ENCODE measurements at regions not wholly inside any gene's neighbourhood (a gene's known extent, or its start where the extent isn't known, plus 50 kb on each side); places are given as distances from the start of the nearest gene placed in this dataset.
A peak's percentile ranks its signal among the peaks of the same experiment; 100 is the strongest.

DNA sequence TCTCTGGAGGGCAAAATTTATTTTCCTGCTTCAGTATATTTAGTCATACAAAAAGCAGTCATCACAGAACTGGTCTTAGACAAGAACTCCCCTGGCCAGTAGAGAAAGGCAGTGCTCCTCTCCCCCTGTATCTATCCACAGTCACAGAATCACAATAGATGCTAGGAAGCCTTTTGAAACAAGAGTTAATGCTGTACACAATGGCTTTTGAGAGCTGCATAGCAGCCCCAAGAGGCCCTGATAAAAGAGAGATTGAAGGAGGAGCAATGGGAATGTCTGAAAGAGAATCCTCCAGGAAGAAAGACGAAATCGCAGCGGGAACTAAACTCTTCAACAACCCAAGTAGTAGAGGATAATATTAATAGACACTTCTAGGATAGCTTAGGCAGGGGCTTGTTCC is 330.2 kb downstream of the RBM43 start:
- DNase-seq (no peak), ATAC-seq (no peak)
- intact Hi-C loops (cut with DNase I): no loop called here

DNA sequence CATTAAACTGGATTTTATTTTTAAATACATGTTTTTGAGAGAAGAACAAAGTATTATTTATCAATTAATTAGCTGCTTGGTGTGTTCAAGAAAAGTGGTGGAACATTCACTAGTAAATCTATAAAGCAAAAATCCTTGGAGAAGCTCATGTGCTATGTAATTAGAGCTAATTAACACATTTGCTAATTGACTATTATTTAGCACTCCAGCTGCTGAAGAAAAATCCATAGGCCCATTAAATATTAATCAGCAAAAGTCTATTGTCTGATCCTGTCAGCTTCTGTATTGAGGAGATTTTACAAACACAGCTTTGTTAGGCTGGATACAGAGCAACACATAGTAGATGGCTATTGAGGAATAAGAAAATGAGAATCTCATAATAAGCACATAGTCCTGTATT is 336.1 kb downstream of the RBM43 start:
- intact Hi-C loops (cut with DNase I): no loop called here
- DNase-seq: no peak
- ATAC-seq: no peak

GRCh38 chr2:150924878-150925277 is 336.8 kb downstream of the RBM43 start:
- no peak for ATAC-seq
- intact Hi-C loops (cut with DNase I): no loop called here
- no peak for DNase-seq

DNA sequence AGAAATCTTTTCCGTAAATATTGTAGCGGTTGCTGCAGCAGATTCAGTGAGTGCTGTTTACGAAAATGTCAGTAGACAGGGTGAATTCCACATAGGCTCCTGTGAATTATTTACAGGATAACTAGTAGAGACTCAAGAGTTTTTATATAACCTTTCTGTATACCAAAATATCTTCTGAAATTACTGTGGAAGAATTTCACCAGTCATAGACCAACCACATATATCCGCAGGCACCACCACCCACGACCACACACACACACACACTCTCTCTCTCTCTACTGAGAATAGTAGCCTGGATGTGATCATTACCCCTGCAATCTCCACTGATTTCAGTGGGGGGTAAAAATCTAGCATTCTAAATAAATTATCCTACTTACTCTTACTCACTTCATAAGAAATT is 341.8 kb downstream of the RBM43 start:
- intact Hi-C loops (cut with DNase I): no loop called here
- DNase-seq (no peak), ATAC-seq (no peak)

DNA sequence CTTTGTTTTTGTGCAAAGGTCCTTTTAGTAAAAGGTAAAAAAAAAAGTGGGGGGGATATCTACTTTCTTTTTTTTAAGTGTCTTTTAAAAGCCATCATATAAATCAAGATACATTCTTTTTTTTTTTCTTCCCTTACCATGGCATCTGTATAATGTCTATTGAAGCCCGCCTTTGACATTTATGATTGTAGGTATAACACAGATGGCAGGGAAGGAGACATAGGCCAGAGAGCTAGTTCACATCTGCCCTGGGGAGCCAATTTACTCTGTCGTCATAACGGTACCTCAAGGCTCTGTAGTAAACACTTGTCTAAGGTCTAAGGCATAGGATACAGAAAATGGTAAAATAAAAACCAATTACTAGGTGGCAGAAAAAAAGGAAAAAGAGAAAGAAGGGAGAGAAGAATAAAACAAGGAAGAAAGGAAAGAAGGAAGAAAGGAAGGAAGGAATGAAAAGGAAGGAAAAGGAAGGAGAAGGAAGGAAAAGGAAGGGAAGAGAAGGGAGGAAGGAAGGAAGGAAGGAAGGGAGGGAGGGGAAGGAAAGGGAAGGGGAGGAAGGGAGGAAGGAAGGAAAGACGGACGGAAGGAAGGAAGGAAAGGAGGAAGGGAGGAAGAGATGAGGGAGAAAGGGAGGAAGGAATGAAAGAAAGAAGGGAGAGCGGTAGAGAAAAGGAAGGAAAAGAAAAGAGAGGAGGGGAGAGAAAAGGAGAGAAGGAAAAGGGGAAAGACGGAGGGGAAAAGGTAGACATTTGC is 343.5 kb downstream of the RBM43 start:
- intact Hi-C loops (cut with DNase I): no loop called here
- DNase-seq: no peak
- no peak for ATAC-seq

- ATAC-seq (no peak), DNase-seq (no peak)
- intact Hi-C loops (cut with DNase I): no loop called here
These were observed 344.9 kb downstream of the RBM43 start for GRCh38 chr2:150916467-150917396.

DNA sequence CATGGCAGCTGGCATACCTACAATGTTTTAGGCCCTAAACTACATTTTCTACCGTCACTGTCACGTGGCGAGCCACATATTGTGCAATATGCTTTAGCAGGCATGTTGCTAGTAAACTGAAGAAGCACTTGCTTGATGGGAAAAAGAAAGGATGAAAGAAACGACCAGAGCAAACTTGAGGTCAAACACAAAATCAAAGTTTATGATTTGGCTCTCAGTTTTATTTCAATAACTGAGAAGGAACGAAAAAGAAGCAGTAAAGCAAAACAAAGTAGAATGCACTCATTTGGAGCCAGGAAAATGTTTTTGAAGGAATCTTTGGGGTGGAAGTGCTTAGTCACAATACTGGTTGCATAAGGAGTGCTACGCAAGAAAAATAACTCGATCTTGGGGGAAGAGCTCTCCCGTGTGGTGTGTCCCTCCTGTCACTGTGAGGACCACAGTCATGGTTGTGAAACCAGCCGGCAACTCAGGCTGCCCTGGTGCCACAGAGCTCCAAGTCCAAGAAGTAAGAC is 349.8 kb downstream of the RBM43 start:
- intact Hi-C loops (cut with DNase I): no loop called here
- ATAC-seq (peak; percentile 91 to 94), DNase-seq (peak; percentile 68)

- DNase-seq (no peak), ATAC-seq (no peak)
- intact Hi-C loops (cut with DNase I): no loop called here
These were observed 352.1 kb downstream of the RBM43 start for GRCh38 chr2:150909613-150910012.

GRCh38 chr2:150909090-150909489 is 352.6 kb downstream of the RBM43 start:
- no peak for DNase-seq
- no peak for ATAC-seq
- intact Hi-C loops (cut with DNase I): no loop called here

- ATAC-seq: no peak
- DNase-seq: no peak
These were observed 354.2 kb downstream of the RBM43 start for GRCh38 chr2:150907466-150907865.

DNA sequence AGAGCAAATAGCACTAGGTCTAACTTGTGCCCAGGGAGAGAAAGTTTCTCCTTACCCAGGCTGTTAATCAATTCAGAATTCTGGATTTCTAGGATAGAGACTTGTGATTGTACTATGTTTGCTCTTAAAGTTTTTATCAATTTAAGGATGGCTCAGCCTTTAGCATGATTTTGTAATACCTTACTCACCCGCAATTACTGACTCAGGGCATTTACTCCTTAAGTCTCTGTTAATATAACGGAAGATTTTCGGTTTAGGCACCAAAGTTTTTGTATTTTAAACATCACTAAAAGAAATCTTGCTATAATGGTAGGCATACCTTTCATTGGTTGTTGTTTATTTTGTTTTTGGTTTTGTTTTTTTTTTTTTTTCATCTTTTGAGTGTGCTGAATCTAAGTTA is 358.2 kb downstream of the RBM43 start:
- ATAC-seq (no peak), DNase-seq (no peak)
- intact Hi-C loops (cut with DNase I): no loop called here

More at GRCh38 chr2:150907466-150907865, 354.2 kb downstream of the RBM43 start:
- intact Hi-C loops (cut with DNase I): no loop called here

DNA sequence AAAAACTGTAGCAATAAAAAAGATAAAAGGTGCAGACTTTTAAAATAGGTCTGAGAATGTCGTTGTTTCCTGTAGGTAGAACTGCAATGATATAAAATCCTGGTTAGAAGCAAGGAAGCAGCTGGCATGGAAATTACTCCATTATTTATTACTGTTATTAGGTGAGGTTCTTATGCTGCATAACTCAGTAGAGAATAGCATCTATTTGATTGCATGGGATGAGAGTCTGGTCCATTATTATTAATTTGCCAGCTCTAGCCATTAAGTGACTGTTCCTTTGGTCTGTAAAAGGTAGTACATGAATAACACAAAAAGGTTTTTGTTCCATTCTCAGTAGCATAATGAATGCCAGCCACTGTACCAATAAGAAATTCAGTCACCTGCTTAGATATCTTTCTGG is 358.6 kb downstream of the RBM43 start:
- ATAC-seq (no peak), DNase-seq (no peak)
- intact Hi-C loops (cut with DNase I): no loop called here

DNA sequence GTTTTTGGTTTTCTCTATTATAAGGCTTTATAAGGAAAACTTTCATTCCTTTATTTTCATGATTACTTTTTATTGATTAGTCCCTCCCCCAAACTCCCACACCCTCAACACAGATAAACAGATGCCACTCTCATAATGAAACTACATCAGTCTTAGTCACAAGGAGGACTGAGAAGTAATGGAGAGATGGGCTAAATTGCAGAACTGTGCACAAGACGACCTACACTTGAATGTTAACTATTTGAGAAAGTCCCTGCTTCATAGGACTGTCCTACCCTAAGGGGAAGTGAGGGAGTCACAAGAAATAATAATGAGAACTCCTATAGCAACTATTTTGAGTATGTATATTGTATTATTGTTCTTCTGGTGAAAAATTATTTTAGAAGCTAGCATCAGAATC is 360.8 kb downstream of the RBM43 start:
- no peak for ATAC-seq
- DNase-seq: no peak
- intact Hi-C loops (cut with DNase I): no loop called here

- ATAC-seq (no peak), DNase-seq (no peak)
- intact Hi-C loops (cut with DNase I): no loop called here
These were observed 365.7 kb downstream of the RBM43 start for GRCh38 chr2:150895968-150896367.

DNA sequence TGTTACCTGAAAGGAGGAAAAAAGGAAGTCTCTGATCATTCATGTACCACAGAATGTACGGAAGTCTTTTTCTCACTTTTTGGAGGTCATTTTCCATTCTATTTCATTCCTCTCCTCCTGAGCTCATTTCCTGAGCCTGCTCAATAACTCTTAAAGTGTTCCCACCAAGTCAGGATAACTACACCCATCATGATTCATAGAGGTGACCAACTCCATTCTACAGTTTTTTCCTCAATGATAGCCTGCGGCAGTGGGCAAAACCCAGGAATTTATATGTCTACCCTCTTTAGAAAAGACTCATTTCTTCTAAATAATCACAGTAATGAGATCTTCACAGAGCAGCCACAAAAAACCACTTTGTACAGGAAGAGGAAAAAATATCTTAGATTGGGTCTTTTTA is 372.5 kb downstream of the RBM43 start:
- no peak for DNase-seq
- intact Hi-C loops (cut with DNase I): no loop called here
- ATAC-seq: no peak

- no peak for DNase-seq
- intact Hi-C loops (cut with DNase I): no loop called here
- peak in 1 of 2 donors; percentile 73 for ATAC-seq
These were observed 373.3 kb downstream of the RBM43 start for GRCh38 chr2:150888337-150888736.

DNA sequence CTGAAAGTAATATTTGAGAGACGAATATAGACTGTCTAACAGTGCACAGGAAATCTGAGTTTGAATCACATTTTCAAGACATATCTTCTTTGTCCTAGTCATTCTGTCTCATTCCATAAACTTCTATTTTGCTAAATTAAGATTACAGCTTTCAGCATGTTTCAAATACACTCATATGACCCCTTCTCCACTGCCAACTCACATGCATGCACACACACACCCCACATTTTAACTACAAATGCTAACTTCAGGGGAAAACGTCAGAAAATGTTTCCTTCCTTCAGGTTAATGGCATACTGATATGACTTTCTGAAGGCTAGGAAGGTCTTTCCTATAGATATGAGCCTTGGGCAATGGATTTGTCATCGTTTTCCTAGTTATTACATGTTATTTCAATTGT is 373.7 kb downstream of the RBM43 start:
- intact Hi-C loops (cut with DNase I): no loop called here
- no peak for DNase-seq
- ATAC-seq: no peak

DNA sequence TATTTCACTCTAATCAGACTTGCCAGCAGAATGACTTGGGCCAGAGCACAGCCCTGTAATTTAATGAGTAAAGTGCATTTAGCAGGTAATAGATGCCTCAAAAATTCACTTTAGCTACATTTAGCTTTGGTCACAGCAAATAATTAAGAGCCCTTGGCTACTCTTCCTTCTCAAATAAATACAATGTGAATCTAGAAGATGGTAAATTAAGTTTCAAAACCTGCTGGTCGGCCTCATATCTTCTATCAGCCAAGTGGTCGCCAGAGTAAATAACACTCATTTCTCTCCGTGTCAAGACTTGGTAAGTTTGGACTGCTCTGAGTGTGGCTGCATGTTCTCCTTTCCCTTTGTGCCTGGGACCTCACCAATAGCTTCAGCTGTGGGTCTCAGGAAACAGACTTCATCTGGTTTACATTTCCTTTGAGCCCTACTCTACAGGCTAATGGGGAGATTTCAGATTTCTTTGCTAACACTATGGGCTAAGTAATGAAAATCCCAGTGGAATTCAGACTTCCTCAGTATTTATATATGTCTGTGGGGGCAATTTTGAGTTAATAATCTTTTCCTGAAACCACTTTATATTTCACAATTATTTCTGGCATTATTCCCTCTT is 375.8 kb downstream of the RBM43 start:
- ATAC-seq (no peak), DNase-seq (no peak)
- intact Hi-C loops (cut with DNase I): no loop called here

DNA sequence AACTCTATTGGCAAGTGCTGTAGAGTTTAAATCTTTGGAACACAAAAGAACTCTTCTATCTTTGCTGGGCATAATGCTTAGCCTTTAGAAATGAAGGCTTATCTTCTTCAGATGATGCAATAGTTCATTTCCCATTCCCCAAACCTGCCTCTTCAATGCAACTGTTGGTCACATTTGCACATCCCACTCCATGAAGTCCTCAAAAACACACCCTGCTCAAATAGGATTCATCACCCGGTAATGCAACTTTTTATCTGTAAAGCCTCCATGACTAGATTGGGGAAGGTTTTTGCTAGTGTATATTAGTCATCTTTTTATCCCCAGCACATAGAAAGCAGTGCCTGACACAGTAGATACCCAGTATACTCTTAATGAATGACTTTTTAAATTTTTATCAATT is 376.4 kb downstream of the RBM43 start:
- DNase-seq (no peak), ATAC-seq (peak in 1 of 2 donors; percentile 37)
- intact Hi-C loops (cut with DNase I): no loop called here

GRCh38 chr2:150883613-150883895 is 378.1 kb downstream of the RBM43 start:
- intact Hi-C loops (cut with DNase I): no loop called here
- ATAC-seq: peak in 1 of 2 donors; percentile 69

More at GRCh38 chr2:150883613-150883895, 378.1 kb downstream of the RBM43 start:
- DNase-seq: no peak
